G401.6 (cell line): ENCODE measurements at regions not wholly inside any gene's neighbourhood (a gene's known extent, or its start where the extent isn't known, plus 50 kb on each side); places are given as distances from the start of the nearest gene placed in this dataset.

Experiments used
- FAIRE-seq: peaks from 2 replicates; lab custom pipeline; 2012; peaks lifted over from hg19 to GRCh38; lab: Jason Lieb, UNC

GRCh38 chr16:6656760-6657159, 675.9 kb upstream of the RBFOX1 start:
- no peak for FAIRE-seq

- no peak for FAIRE-seq
Observed at GRCh38 chr16:6646891-6647290, 685.8 kb upstream of the RBFOX1 start.

- FAIRE-seq: no peak
Observed at GRCh38 chr16:6645768-6646568, 686.7 kb upstream of the RBFOX1 start.

- no peak for FAIRE-seq
Observed at GRCh38 chr16:6644916-6645315, 687.7 kb upstream of the RBFOX1 start.

GRCh38 chr16:6643080-6643686, 689.5 kb upstream of the RBFOX1 start:
- peak; percentile 52 for FAIRE-seq

- no peak for FAIRE-seq
Observed at GRCh38 chr16:6642271-6642670, 690.4 kb upstream of the RBFOX1 start.

GRCh38 chr16:6641091-6641490, 691.6 kb upstream of the RBFOX1 start:
- FAIRE-seq: no peak

- FAIRE-seq: no peak
Observed at GRCh38 chr16:6636457-6636856, 696.2 kb upstream of the RBFOX1 start.

GRCh38 chr16:6634151-6634550, 698.5 kb upstream of the RBFOX1 start:
- no peak for FAIRE-seq

GRCh38 chr16:6633456-6633855, 699.2 kb upstream of the RBFOX1 start:
- FAIRE-seq: no peak

- FAIRE-seq: no peak
Observed at GRCh38 chr16:6629110-6629509, 703.5 kb upstream of the RBFOX1 start.

- no peak for FAIRE-seq
Observed at GRCh38 chr16:6625606-6626005, 707.0 kb upstream of the RBFOX1 start.

GRCh38 chr16:6618874-6619273, 713.8 kb upstream of the RBFOX1 start:
- FAIRE-seq: no peak

GRCh38 chr16:6616746-6617145, 715.9 kb upstream of the RBFOX1 start:
- no peak for FAIRE-seq

- FAIRE-seq: no peak
Observed at GRCh38 chr16:6615636-6616035, 717.0 kb upstream of the RBFOX1 start.

GRCh38 chr16:6611535-6611934, 721.1 kb upstream of the RBFOX1 start:
- no peak for FAIRE-seq

- FAIRE-seq: no peak
Observed at GRCh38 chr16:6605490-6605889, 727.2 kb upstream of the RBFOX1 start.

GRCh38 chr16:6603780-6604325, 728.8 kb upstream of the RBFOX1 start:
- no peak for FAIRE-seq

GRCh38 chr16:6602405-6602804, 730.2 kb upstream of the RBFOX1 start:
- FAIRE-seq: no peak

- FAIRE-seq: no peak
Observed at GRCh38 chr16:6600167-6600566, 732.5 kb upstream of the RBFOX1 start.

- no peak for FAIRE-seq
Observed at GRCh38 chr16:6593799-6594198, 738.8 kb upstream of the RBFOX1 start.

GRCh38 chr16:6576606-6577005, 756.0 kb upstream of the RBFOX1 start:
- FAIRE-seq: no peak

- no peak for FAIRE-seq
Observed at GRCh38 chr16:6576113-6576512, 756.5 kb upstream of the RBFOX1 start.

- FAIRE-seq: no peak
Observed at GRCh38 chr16:6574146-6574545, 758.5 kb upstream of the RBFOX1 start.
